ENCODE measurements at regions not wholly inside any gene's neighbourhood (a gene's known extent, or its start where the extent isn't known, plus 50 kb on each side); places are given as distances from the start of the nearest gene placed in this dataset.

GRCh38 chr14:25658988-25659387, 609.0 kb upstream of the STXBP6 start:
- Histone ChIP-seq H3K4me3 (ENCODE audit: low read length in 2 of 2) (no peak overlapping the region), H3K9me3 (ENCODE audit: control insufficient read depth, low read length) (no peaks in the 10 kb centered on the region), H3K27me3 (ENCODE audit: control insufficient read depth in 1 of 2, insufficient read depth in 2 of 2, low read length in 1 of 2) (no peaks in the 10 kb centered on the region), H3K4me1 (ENCODE audit: control insufficient read depth in 1 of 2, insufficient read depth in 2 of 2, low read length in 2 of 2) (no peaks in the 10 kb centered on the region), H3K36me3 (ENCODE audit: control insufficient read depth in 1 of 2, insufficient read depth in 2 of 2, low read length in 1 of 2) (no peaks in the 10 kb centered on the region), H3K27ac (ENCODE audit: low read depth in 1 of 2, low read length in 2 of 2) (no peak overlapping the region)
- ATAC-seq (ENCODE audit: low FRiP score) (no peak), DNase-seq (no peak)
- 72 to 80% methylated on average over 2 of the region's 2 CpGs for WGBS, 2 donors
- intact Hi-C loops (cut with DNase I) = no loop called here

- WGBS, 2 donors = 31 to 36% methylated on average over 2 of the region's 2 CpGs
- H3K9me3 ChIP-seq (ENCODE audit: control insufficient read depth, low read length) = peaks cover 2% of the 10 kb centered on the region
- no peaks in the 10 kb centered on the region for H3K4me1 ChIP-seq (ENCODE audit: control insufficient read depth in 1 of 2, insufficient read depth in 2 of 2, low read length in 2 of 2)
- DNase-seq (no peak), ATAC-seq (ENCODE audit: low FRiP score) (no peak)
- no peaks in the 10 kb centered on the region for H3K36me3 ChIP-seq (ENCODE audit: control insufficient read depth in 1 of 2, insufficient read depth in 2 of 2, low read length in 1 of 2)
- no peak overlapping the region for H3K4me3 ChIP-seq (ENCODE audit: low read length in 2 of 2)
- no peaks in the 10 kb centered on the region for H3K27me3 ChIP-seq (ENCODE audit: control insufficient read depth in 1 of 2, insufficient read depth in 2 of 2, low read length in 1 of 2)
- H3K27ac ChIP-seq (ENCODE audit: low read depth in 1 of 2, low read length in 2 of 2) = no peak overlapping the region
- intact Hi-C loops (cut with DNase I) = no loop called here
Measured at GRCh38 chr14:25630447-25630846, 580.5 kb upstream of the STXBP6 start.

- Histone ChIP-seq H3K9me3 (ENCODE audit: control insufficient read depth, low read length) (peaks cover 2% of the 10 kb centered on the region), H3K36me3 (ENCODE audit: control insufficient read depth in 1 of 2, insufficient read depth in 2 of 2, low read length in 1 of 2) (no peaks in the 10 kb centered on the region), H3K27ac (ENCODE audit: low read depth in 1 of 2, low read length in 2 of 2) (no peak overlapping the region), H3K4me1 (ENCODE audit: control insufficient read depth in 1 of 2, insufficient read depth in 2 of 2, low read length in 2 of 2) (no peaks in the 10 kb centered on the region), H3K4me3 (ENCODE audit: low read length in 2 of 2) (no peak overlapping the region), H3K27me3 (ENCODE audit: control insufficient read depth in 1 of 2, insufficient read depth in 2 of 2, low read length in 1 of 2) (no peaks in the 10 kb centered on the region)
- no peak for DNase-seq
- WGBS, 2 donors = 66 to 68% methylated on average over 2 of the region's 2 CpGs
- intact Hi-C loops (cut with DNase I) = no loop called here
- ATAC-seq (ENCODE audit: low FRiP score) = no peak
Measured at GRCh38 chr14:25628978-25629377, 579.0 kb upstream of the STXBP6 start.

GRCh38 chr14:25628390-25628789, 578.4 kb upstream of the STXBP6 start:
- Histone ChIP-seq H3K9me3 (ENCODE audit: control insufficient read depth, low read length) (peaks cover 2% of the 10 kb centered on the region), H3K27ac (ENCODE audit: low read depth in 1 of 2, low read length in 2 of 2) (no peak overlapping the region), H3K4me3 (ENCODE audit: low read length in 2 of 2) (no peak overlapping the region), H3K4me1 (ENCODE audit: control insufficient read depth in 1 of 2, insufficient read depth in 2 of 2, low read length in 2 of 2) (no peaks in the 10 kb centered on the region), H3K36me3 (ENCODE audit: control insufficient read depth in 1 of 2, insufficient read depth in 2 of 2, low read length in 1 of 2) (no peaks in the 10 kb centered on the region), H3K27me3 (ENCODE audit: control insufficient read depth in 1 of 2, insufficient read depth in 2 of 2, low read length in 1 of 2) (no peaks in the 10 kb centered on the region)
- WGBS, 2 donors = 76 to 84% methylated on average over 2 of the region's 2 CpGs
- DNase-seq = no peak
- intact Hi-C loops (cut with DNase I) = no loop called here
- no peak for ATAC-seq (ENCODE audit: low FRiP score)

- Histone ChIP-seq H3K36me3 (ENCODE audit: control insufficient read depth in 1 of 2, insufficient read depth in 2 of 2, low read length in 1 of 2) (no peaks in the 10 kb centered on the region), H3K27ac (ENCODE audit: low read depth in 1 of 2, low read length in 2 of 2) (no peak overlapping the region), H3K9me3 (ENCODE audit: control insufficient read depth, low read length) (peaks cover 2% of the 10 kb centered on the region), H3K4me3 (ENCODE audit: low read length in 2 of 2) (no peak overlapping the region), H3K4me1 (ENCODE audit: control insufficient read depth in 1 of 2, insufficient read depth in 2 of 2, low read length in 2 of 2) (no peaks in the 10 kb centered on the region), H3K27me3 (ENCODE audit: control insufficient read depth in 1 of 2, insufficient read depth in 2 of 2, low read length in 1 of 2) (no peaks in the 10 kb centered on the region)
- WGBS, 2 donors = 12 to 16% methylated on average over 2 of the region's 2 CpGs
- DNase-seq (no peak), ATAC-seq (ENCODE audit: low FRiP score) (no peak)
- intact Hi-C loops (cut with DNase I) = no loop called here
Measured at GRCh38 chr14:25626986-25627385, 577.0 kb upstream of the STXBP6 start.

- Histone ChIP-seq H3K4me1 (ENCODE audit: control insufficient read depth in 1 of 2, insufficient read depth in 2 of 2, low read length in 2 of 2) (no peaks in the 10 kb centered on the region), H3K36me3 (ENCODE audit: control insufficient read depth in 1 of 2, insufficient read depth in 2 of 2, low read length in 1 of 2) (no peaks in the 10 kb centered on the region), H3K4me3 (ENCODE audit: low read length in 2 of 2) (no peak overlapping the region), H3K27me3 (ENCODE audit: control insufficient read depth in 1 of 2, insufficient read depth in 2 of 2, low read length in 1 of 2) (no peaks in the 10 kb centered on the region), H3K27ac (ENCODE audit: low read depth in 1 of 2, low read length in 2 of 2) (no peak overlapping the region), H3K9me3 (ENCODE audit: control insufficient read depth, low read length) (no peaks in the 10 kb centered on the region)
- 45 to 46% methylated on average over 1 of the region's 1 CpG for WGBS, 2 donors
- intact Hi-C loops (cut with DNase I) = no loop called here
- ATAC-seq (ENCODE audit: low FRiP score) (no peak), DNase-seq (no peak)
Measured at GRCh38 chr14:25622763-25623162, 572.8 kb upstream of the STXBP6 start.

- intact Hi-C loops (cut with DNase I) = no loop called here
- Histone ChIP-seq H3K4me1 (ENCODE audit: control insufficient read depth in 1 of 2, insufficient read depth in 2 of 2, low read length in 2 of 2) (no peaks in the 10 kb centered on the region), H3K4me3 (ENCODE audit: low read length in 2 of 2) (no peak overlapping the region), H3K27me3 (ENCODE audit: control insufficient read depth in 1 of 2, insufficient read depth in 2 of 2, low read length in 1 of 2) (no peaks in the 10 kb centered on the region), H3K9me3 (ENCODE audit: control insufficient read depth, low read length) (no peaks in the 10 kb centered on the region), H3K27ac (ENCODE audit: low read depth in 1 of 2, low read length in 2 of 2) (no peak overlapping the region), H3K36me3 (ENCODE audit: control insufficient read depth in 1 of 2, insufficient read depth in 2 of 2, low read length in 1 of 2) (no peaks in the 10 kb centered on the region)
- ATAC-seq (ENCODE audit: low FRiP score) (no peak), DNase-seq (no peak)
Measured at GRCh38 chr14:25620515-25620914, 570.6 kb upstream of the STXBP6 start.

GRCh38 chr14:25615174-25615573, 565.2 kb upstream of the STXBP6 start:
- H3K27ac ChIP-seq (ENCODE audit: low read depth in 1 of 2, low read length in 2 of 2) = no peak overlapping the region
- no peaks in the 10 kb centered on the region for H3K4me1 ChIP-seq (ENCODE audit: control insufficient read depth in 1 of 2, insufficient read depth in 2 of 2, low read length in 2 of 2)
- H3K36me3 ChIP-seq (ENCODE audit: control insufficient read depth in 1 of 2, insufficient read depth in 2 of 2, low read length in 1 of 2) = no peaks in the 10 kb centered on the region
- no peaks in the 10 kb centered on the region for H3K27me3 ChIP-seq (ENCODE audit: control insufficient read depth in 1 of 2, insufficient read depth in 2 of 2, low read length in 1 of 2)
- no peaks in the 10 kb centered on the region for H3K9me3 ChIP-seq (ENCODE audit: control insufficient read depth, low read length)
- DNase-seq (no peak), ATAC-seq (ENCODE audit: low FRiP score) (no peak)
- intact Hi-C loops (cut with DNase I) = no loop called here
- H3K4me3 ChIP-seq (ENCODE audit: low read length in 2 of 2) = no peak overlapping the region

GRCh38 chr14:25607192-25607591, 557.2 kb upstream of the STXBP6 start:
- 15 to 16% methylated on average over 3 of the region's 3 CpGs for WGBS, 2 donors
- DNase-seq (no peak), ATAC-seq (ENCODE audit: low FRiP score) (no peak)
- H3K4me1 ChIP-seq (ENCODE audit: control insufficient read depth in 1 of 2, insufficient read depth in 2 of 2, low read length in 2 of 2) = no peaks in the 10 kb centered on the region
- intact Hi-C loops (cut with DNase I) = no loop called here
- H3K27me3 ChIP-seq (ENCODE audit: control insufficient read depth in 1 of 2, insufficient read depth in 2 of 2, low read length in 1 of 2) = no peaks in the 10 kb centered on the region
- H3K36me3 ChIP-seq (ENCODE audit: control insufficient read depth in 1 of 2, insufficient read depth in 2 of 2, low read length in 1 of 2) = no peaks in the 10 kb centered on the region
- no peak overlapping the region for H3K4me3 ChIP-seq (ENCODE audit: low read length in 2 of 2)
- H3K27ac ChIP-seq (ENCODE audit: low read depth in 1 of 2, low read length in 2 of 2) = no peak overlapping the region
- peaks cover 4% of the 10 kb centered on the region for H3K9me3 ChIP-seq (ENCODE audit: control insufficient read depth, low read length)

Data from aorta (tissue), 5 donors.